C4-2B (cell line): ENCODE measurements at regions not wholly inside any gene's neighbourhood (a gene's known extent, or its start where the extent isn't known, plus 50 kb on each side); places are given as distances from the start of the nearest gene placed in this dataset.

Experiments
- H3K27ac ChIP-seq: fragments of 450-650 bp; 2 replicates; pipeline ENCODE4 v1.5.1; 2017
- ZFX ChIP-seq: fragments of 450-650 bp; IDR thresholded peaks from 2 replicates; pipeline ENCODE4 v1.6.1; 2017
- TF ChIP-seq, protein P1 (sequence below): fragments of 450-650 bp; conservative IDR thresholded peaks from 2 replicates; pipeline ENCODE4 v1.5.1; 2017; ENCODE audit warnings: mild to moderate bottlenecking

GRCh38 chr15:37572401-37572800 is 362.0 kb upstream of the TMCO5A start:
- TF ChIP-seq, protein P1, sequence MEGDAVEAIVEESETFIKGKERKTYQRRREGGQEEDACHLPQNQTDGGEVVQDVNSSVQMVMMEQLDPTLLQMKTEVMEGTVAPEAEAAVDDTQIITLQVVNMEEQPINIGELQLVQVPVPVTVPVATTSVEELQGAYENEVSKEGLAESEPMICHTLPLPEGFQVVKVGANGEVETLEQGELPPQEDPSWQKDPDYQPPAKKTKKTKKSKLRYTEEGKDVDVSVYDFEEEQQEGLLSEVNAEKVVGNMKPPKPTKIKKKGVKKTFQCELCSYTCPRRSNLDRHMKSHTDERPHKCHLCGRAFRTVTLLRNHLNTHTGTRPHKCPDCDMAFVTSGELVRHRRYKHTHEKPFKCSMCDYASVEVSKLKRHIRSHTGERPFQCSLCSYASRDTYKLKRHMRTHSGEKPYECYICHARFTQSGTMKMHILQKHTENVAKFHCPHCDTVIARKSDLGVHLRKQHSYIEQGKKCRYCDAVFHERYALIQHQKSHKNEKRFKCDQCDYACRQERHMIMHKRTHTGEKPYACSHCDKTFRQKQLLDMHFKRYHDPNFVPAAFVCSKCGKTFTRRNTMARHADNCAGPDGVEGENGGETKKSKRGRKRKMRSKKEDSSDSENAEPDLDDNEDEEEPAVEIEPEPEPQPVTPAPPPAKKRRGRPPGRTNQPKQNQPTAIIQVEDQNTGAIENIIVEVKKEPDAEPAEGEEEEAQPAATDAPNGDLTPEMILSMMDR, result no peak
- TF ChIP-seq ZFX, result no peak

GRCh38 chr15:37574985-37575384 is 359.5 kb upstream of the TMCO5A start:
- TF ChIP-seq ZFX, result no peak
- TF ChIP-seq, protein P1, result no peak
- no peak overlapping the region for H3K27ac ChIP-seq

More at GRCh38 chr15:37572401-37572800, 362.0 kb upstream of the TMCO5A start:
- H3K27ac ChIP-seq, result no peak overlapping the region

DNA sequence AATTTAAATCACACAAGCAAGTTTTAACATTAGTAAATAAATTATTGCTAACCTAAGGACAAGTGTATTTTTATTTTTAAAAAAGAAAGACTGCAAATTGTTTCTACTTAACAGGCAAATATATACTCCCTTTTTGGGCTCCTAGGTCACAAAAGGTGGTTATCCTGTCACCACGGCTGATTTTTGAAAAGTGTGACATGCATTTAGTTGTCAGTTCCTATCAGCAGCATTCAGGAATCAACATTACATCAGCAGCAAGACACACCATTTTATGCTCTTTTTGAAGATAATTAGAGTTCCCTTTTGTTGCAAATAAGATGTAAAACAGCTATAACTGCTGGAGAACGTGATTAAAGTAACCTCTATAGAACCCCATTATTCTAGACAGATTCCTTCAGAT is 357.5 kb upstream of the TMCO5A start:
- no peak for TF ChIP-seq ZFX
- TF ChIP-seq, protein P1, result no peak
- no peak overlapping the region for H3K27ac ChIP-seq

- no peak for TF ChIP-seq ZFX
- TF ChIP-seq, protein P1, result no peak
- no peak overlapping the region for H3K27ac ChIP-seq
Observed at GRCh38 chr15:37581866-37582532, 352.4 kb upstream of the TMCO5A start.

DNA sequence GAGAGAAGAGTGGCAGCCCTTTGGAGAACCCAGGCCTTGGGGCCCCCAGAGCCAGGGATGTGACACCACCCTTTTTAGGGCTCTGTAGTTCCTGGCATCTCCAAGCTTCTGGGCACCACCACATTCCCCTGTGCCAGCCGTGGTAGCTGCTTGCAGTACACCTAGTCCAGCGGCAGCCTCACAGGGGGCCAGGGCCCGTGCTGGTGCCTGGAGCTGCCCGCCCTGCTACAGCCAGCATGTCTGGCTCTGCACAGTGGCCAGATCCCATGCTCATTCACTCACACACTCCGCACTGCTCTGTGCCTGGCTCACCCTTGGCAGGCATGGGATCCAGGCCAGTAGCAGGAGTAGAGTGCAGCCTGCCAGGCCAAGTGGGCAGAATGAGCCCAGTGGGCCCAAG is 351.6 kb upstream of the TMCO5A start:
- no peak for TF ChIP-seq ZFX
- TF ChIP-seq, protein P1, result no peak
- H3K27ac ChIP-seq, result no peak overlapping the region

DNA sequence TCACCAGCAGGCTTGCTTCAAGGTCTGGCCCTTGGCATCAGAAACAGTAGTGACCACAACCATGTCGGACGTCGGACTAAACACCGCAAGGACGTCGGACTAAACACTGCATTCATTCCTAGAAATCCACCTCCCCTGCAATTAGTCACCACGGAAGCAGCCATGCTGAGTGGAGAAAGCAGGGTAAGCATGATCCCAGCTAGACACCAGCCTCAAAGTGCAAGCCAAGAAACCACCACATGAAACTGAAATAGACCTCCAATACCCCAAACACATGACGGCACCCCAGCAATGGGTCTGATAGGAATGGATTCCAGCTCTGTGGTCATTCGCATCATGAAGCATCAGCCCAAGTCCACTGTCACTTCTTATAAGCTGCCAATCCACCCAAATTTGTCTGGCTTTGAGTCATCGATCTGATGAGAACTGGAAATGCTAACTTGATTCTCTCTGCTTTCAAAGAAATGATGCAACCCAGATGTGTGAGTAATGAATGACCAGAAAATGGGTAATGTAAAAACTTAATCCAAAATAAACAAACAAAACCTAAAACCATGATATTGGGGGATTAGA is 348.3 kb upstream of the TMCO5A start:
- H3K27ac ChIP-seq, result no peak overlapping the region
- TF ChIP-seq, protein P1, result no peak
- TF ChIP-seq ZFX, result no peak

DNA sequence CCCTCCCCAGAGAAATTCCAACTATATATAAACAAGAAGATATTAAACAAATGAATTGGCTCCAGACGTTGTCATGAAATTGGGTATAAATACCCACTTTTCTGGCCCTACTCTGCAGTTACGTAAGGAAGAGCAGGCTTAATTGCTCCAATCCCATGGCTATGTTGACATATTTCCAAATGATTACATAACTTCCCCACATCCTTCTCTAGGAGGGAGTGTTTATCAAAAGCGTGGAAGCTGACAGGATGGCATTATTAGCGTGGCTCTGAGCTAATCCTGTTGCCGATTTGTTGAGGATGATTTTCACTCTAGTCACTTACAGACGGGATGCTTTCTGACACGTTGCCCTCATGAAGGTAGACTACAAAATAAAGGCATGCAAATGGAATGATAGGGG is 347.5 kb upstream of the TMCO5A start:
- TF ChIP-seq, protein P1, result no peak
- no peak for TF ChIP-seq ZFX
- no peak overlapping the region for H3K27ac ChIP-seq
